SH-SY5Y (cell line): ENCODE measurements at regions not wholly inside any gene's neighbourhood (a gene's known extent, or its start where the extent isn't known, plus 50 kb on each side); places are given as distances from the start of the nearest gene placed in this dataset.

Source experiments
- GATA2 ChIP-seq: IDR thresholded peaks from 2 replicates; pipeline ENCODE4 v1.6.1; 2011; ENCODE audit warnings: mild to moderate bottlenecking, low read depth, low read length
- GATA3 ChIP-seq: IDR thresholded peaks from 2 replicates; pipeline ENCODE4 v1.6.1; 2011; ENCODE audit warnings: low read depth, mild to moderate bottlenecking, low read length, moderate library complexity

DNA sequence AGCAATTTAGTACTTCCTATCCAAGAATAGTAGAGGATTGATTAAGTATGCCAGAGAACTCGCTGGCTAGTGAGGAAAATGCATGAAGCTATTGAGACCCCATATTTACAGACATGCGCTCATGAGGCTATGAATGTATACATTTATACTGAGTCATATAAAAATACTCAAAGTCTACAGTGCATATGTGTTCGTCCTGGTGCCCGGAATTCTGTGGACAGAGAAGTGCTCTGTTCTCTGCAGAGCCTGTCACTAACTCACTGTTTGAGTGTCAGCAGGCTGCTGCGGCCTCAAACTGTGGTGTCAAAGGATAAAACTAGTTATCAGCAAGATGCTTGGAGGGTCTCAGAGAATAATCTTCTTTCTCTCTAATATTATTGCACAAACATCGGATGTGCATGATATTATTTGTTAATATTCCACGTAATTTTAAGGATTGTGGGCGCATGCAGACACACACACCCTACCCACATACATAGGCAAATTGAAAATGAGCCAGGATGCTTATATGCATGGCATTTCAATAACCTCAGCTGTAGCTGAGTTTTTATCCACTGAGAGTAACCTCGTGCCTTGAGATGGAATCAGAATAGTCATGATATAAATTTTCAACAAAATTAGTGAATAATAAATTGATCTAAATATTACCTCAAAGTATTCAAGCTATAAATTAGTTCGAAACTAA lies 50.0 kb upstream of the TSC22D2 start:
- TF ChIP-seq GATA2 (no peak), GATA3 (no peak)

GRCh38 chr3:150357140-150357539 lies 51.0 kb upstream of the TSC22D2 start:
- no peak for TF ChIP-seq GATA3

DNA sequence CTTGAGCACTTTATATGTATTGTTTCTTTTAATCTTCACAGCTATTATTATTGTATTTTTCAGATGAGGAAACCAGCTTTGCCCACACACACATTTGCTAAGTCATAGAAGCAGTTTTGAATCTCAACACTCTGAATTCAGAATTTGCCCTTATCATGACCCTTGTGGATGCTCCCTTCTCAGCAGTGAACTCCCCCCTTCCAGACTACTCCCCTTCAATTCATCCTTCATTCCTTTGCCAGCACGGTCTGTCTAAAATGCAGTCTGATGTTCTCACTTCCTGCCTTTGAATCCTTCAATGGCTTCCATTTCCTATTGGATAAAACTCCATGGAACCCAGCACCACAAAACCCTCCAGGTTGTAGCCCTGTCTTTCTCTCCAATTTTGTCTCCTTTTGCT lies 52.5 kb upstream of the TSC22D2 start:
- TF ChIP-seq GATA2, result no peak
- TF ChIP-seq GATA3, result no peak

- no peak for TF ChIP-seq GATA3
- no peak for TF ChIP-seq GATA2
These were observed 55.2 kb upstream of the TSC22D2 start for GRCh38 chr3:150352931-150353330.

GRCh38 chr3:150351398-150351797 lies 56.7 kb upstream of the TSC22D2 start:
- TF ChIP-seq GATA2 (no peak), GATA3 (no peak)

- TF ChIP-seq GATA2, result no peak
These were observed 58.6 kb upstream of the TSC22D2 start for GRCh38 chr3:150349314-150350097.

GRCh38 chr3:150348500-150348899 lies 59.6 kb upstream of the TSC22D2 start:
- no peak for TF ChIP-seq GATA2
- no peak for TF ChIP-seq GATA3

DNA sequence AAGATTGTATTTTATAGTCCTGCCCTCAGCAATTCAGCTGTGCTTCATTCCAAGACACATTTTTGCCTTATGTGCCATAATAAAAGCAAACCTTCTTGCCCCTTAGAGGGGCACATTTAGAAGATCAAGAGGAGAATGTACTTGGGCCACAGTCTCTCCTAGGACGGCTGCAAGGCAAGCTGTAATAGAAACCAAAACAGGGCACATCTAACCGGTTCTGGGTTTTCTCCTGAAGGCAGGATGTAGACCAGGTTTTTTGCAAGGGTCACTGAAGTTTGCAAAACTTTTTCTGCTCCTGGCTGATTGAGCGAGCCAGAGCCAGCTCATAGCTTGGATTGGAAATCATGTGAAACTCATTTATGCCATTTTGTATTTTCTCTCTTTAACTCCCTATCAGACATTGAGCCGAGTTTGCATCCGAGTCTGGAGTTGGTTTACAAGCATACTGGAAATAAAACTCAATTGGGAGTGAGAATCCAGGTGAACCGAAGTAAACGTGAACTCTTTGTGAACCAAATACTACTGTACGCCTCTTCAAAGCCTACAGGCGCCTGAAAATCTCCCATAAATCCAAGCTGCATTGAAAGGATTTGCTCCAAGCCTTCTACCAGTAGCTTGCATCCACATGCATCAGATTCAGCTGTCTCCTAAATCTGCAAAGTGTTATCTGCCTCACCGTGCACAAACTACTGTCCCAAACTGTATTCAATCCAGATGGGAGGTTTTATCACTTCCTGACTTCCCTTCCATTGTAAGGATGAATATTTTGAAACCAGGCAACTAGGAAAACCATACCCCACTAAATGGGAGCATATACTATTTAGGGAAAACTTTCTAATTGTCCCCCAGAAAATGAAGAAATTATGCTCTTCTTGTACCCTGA lies 60.9 kb upstream of the TSC22D2 start:
- TF ChIP-seq GATA3, result no peak
- no peak; the same call in 1 of the 2 replicates for TF ChIP-seq GATA2

DNA sequence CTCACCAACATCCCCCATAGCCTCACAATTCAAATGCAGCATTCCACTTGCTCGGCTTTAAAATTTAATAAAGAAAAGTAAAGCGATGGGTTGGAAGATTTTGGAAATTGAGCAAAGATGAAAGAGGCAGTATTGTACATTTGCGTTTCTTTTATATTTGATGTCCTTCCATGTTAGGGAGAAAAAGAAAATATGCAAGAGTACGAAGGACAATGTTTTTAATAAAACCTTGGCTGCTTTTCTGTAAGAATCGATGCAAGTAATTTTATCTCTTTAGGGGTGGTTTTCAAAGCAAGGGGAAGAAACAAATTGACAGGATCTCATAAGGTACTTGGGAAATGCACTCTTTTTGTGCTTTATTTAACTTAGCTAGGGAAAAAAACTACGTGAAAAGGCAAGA lies 61.8 kb upstream of the TSC22D2 start:
- TF ChIP-seq GATA3, result no peak
- TF ChIP-seq GATA2, result no peak

GRCh38 chr3:150345021-150345538 lies 63.0 kb upstream of the TSC22D2 start:
- TF ChIP-seq GATA3 (no peak), GATA2 (no peak)

DNA sequence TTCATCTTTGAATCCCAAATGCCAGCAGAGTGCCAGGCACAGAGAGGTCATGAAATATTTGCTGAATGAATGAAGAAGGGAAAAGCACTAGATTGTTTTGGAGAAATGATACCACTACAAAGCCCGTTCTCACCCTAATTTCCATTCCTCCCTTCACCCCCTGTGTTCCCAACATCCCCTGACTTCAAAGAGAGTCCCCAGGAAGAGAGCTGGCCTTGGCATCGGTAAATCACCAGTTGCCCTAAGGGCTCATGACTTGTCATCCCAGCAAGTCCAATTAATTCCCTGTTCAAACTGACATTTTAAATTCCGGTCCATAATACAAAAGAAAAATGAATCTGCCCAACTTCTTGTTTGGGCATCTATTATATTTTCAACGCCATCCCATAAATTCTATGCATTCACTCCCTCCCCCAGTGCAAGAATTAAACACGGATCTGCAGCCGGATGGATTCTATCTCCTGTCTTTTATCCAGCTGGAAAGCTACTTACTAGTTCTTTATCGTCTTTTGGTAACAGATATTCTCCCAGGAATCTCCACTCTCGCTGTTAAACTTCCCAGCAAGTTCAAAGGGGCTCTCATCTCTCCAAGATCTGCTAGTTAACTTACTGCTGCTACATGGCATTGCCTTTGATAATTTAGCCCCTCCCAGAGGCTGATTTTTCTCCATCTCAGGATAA lies 63.9 kb upstream of the TSC22D2 start:
- TF ChIP-seq GATA2 (no peak), GATA3 (no peak)

DNA sequence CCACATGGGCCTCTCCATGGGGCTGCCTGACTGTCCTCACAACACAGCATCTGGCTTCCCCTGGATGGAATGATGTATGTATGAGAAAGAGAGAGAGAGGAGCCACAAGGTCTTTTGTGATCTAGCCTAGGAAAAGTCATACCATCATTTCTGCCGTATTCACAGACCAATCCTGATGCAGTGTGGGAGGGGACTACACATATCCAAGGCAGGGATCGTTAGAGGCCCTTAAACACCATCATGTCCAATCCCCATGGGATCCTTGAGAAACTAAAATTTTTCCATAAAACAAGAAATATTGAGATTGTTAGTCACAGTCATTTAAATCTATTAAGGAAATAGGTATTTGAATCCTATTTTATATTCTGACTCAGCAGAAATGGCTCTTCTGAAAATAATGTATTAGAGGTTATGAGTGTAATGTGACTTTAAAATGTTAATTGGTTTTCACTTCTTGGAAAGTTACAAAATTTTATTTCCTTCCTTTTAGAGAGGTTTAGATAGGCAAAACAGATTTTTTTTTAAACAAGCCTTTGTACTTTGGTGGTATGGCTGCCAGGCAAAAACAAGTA lies 65.1 kb upstream of the TSC22D2 start:
- TF ChIP-seq GATA2 (no peak), GATA3 (no peak)

DNA sequence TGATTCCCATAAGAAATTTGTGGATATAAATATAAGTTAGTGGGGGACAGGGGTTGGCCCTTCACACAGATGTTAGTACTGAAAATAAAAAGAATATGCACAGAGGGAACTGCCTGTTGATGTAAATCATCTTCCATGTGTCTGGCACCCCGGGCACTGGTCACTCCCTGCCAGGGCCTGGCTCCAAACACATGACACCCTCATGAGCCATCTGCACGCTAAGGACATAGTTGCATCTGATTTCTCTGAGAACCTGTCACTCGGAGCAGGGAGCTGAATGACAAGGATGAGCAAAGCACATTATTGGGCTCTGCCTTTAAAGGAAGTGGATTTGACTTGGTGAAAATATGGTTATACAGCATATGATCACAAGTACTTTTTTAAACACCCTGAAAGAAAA lies 66.2 kb upstream of the TSC22D2 start:
- TF ChIP-seq GATA3 (no peak), GATA2 (no peak)

DNA sequence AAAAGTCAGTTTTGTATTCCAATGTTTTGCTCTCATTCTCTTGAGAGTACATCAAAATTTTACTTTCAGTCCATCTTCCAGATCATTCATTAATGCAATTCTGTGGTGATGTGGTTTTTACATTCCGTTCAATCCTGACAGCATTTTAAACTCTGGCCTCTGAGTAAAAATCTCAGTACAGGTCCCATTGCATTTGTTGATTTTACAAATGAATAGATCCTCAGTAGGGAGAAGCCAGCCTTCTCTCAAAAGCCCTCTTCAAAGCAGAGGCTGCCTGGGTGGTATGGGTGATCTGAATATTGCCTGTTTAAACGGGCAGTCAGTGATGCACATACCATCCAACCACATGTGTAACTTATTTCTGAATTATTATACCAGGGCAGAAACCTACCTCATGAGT lies 72.5 kb upstream of the TSC22D2 start:
- TF ChIP-seq GATA2 (no peak), GATA3 (no peak)
